ENCODE measurements at regions not wholly inside any gene's neighbourhood (a gene's known extent, or its start where the extent isn't known, plus 50 kb on each side); places are given as distances from the start of the nearest gene placed in this dataset.

DNA sequence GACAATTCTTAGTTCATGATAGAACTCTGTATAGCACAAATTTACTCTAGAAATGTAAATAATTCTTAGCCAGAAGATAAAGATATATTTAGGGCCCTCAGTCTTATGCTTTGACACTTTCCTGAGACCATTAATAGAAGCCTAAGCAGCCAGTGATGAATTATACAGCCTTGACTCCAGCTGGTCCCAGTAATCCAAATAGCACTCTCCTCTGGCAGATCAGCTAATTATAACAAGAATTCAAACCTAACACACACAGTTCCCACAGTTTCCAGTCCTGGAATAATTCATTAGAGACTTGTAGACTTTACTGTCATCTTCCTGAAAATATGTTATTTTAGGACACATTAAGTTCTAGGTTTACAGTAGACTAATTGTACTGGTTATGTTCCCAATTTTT lies 50.4 kb downstream of the SHOC1 start:
- TF ChIP-seq, protein P1, sequence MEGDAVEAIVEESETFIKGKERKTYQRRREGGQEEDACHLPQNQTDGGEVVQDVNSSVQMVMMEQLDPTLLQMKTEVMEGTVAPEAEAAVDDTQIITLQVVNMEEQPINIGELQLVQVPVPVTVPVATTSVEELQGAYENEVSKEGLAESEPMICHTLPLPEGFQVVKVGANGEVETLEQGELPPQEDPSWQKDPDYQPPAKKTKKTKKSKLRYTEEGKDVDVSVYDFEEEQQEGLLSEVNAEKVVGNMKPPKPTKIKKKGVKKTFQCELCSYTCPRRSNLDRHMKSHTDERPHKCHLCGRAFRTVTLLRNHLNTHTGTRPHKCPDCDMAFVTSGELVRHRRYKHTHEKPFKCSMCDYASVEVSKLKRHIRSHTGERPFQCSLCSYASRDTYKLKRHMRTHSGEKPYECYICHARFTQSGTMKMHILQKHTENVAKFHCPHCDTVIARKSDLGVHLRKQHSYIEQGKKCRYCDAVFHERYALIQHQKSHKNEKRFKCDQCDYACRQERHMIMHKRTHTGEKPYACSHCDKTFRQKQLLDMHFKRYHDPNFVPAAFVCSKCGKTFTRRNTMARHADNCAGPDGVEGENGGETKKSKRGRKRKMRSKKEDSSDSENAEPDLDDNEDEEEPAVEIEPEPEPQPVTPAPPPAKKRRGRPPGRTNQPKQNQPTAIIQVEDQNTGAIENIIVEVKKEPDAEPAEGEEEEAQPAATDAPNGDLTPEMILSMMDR (IDR thresholded peaks at IDR 0.05; ENCODE audit: poor library complexity): no peak
- no peak for TF ChIP-seq EZH2phosphoT487 (IDR thresholded peaks at IDR 0.05; ENCODE audit: low read depth, severe bottlenecking, unreplicated experiment)
